ENCODE measurements at regions not wholly inside any gene's neighbourhood (a gene's known extent, or its start where the extent isn't known, plus 50 kb on each side); places are given as distances from the start of the nearest gene placed in this dataset.

GRCh38 chr11:16685914-16686313 lies 52.5 kb upstream of the C11orf58 start:
- Mint-ChIP-seq H3K36me3 (ENCODE audit: low read depth) (no peaks in the 10 kb centered on the region), H3K4me1 (ENCODE audit: low read depth) (no peaks in the 10 kb centered on the region), H3K9me3 (no peaks in the 10 kb centered on the region), H3K27me3 (ENCODE audit: low read depth) (peaks cover 1% of the 10 kb centered on the region), H3K27ac (no peak overlapping the region), H3K4me3 (ENCODE audit: low read depth) (no peak overlapping the region)
- intact Hi-C loops (cut with micrococcal nuclease), result no loop called here
- no peak for DNase-seq (ENCODE audit: low spot score)

GRCh38 chr11:16678466-16679116 lies 59.9 kb upstream of the C11orf58 start:
- Mint-ChIP-seq H3K27ac (no peak overlapping the region), H3K4me3 (ENCODE audit: low read depth) (no peak overlapping the region), H3K27me3 (ENCODE audit: low read depth) (no peaks in the 10 kb centered on the region), H3K9me3 (no peaks in the 10 kb centered on the region), H3K36me3 (ENCODE audit: low read depth) (no peaks in the 10 kb centered on the region), H3K4me1 (ENCODE audit: low read depth) (no peaks in the 10 kb centered on the region)
- DNase-seq (ENCODE audit: low spot score), result no peak
- intact Hi-C loops (cut with micrococcal nuclease), result no loop called here

DNA sequence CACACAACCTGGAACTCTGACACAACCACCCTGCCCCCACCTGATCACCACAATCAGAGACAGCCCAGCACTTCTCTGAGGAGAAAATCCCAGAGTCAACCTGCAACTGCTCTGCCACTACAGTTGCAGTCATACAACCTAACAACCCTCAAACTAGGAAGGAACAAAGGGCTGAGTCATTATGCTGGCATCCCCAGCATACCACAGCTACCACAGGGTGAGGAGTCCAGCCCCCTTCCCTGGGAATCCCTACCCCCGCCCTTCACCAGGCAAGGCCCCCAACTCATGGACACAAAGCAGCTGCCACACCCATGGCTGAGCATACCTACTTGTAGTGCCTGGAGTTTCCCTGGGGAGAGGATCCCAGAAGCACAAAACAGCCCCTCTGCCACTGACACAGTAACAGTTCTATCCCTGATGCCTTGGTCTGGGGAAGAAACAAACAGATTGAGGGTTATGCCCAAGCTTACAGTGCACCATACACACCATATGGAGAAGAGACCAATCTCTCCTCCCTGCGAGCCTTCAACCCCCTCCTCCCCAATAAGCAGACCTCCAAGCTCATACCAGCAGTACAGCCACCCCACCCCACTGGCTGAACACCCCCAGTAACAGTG lies 68.5 kb upstream of the C11orf58 start:
- no peak overlapping the region for H3K27ac Mint-ChIP-seq
- no peaks in the 10 kb centered on the region for H3K4me1 Mint-ChIP-seq (ENCODE audit: low read depth)
- intact Hi-C loops (cut with micrococcal nuclease), result no loop called here
- no peaks in the 10 kb centered on the region for H3K27me3 Mint-ChIP-seq (ENCODE audit: low read depth)
- H3K4me3 Mint-ChIP-seq (ENCODE audit: low read depth), result no peak overlapping the region
- H3K36me3 Mint-ChIP-seq (ENCODE audit: low read depth), result no peaks in the 10 kb centered on the region
- DNase-seq (ENCODE audit: low spot score), result no peak
- peaks cover 6% of the 10 kb centered on the region for H3K9me3 Mint-ChIP-seq

DNA sequence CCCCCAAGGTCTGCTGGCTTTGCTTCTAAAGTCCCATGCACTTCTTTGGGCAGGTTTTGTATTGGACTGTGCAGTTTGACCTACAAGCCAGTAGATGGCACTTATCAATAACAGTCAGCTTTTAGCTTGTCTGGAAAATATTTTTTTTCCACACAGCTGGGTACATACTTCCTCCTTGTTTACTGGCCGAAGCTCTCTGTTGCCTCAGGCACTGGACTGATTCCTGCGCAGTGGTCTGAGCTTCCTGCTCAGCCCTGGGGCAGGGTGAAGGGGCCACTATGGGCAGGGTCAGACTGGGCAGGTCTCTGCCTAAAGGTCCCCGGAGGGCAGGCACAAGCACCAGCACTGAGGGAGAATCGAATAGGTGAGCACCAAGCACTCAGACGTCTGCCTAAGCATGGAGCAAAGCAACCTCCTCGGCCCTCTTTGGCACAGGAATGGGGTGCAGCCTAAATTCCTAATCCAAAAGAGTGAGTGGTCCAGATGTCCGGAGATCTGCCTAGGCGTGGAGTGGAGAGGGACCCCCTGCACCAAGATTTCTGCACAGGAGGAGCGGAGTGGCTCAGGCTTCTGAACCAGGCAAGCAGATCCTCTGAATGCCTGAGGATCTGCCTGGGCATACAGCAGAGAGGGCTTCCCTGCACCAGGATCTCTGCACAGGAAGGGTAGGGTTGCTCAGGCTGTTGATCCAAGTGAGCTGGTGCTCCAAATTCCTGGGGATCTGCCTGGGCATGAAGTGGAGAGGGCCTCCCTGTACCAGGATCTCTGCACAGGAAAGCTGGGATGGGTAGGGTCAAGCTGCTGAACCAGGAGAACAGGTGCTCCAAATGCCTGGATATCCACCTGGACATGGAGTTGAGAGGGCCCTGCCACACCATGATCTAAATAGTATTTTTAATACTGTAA lies 105.9 kb upstream of the C11orf58 start:
- no peaks in the 10 kb centered on the region for H3K27me3 Mint-ChIP-seq (ENCODE audit: low read depth)
- no peaks in the 10 kb centered on the region for H3K36me3 Mint-ChIP-seq (ENCODE audit: low read depth)
- no peak overlapping the region for H3K27ac Mint-ChIP-seq
- no peaks in the 10 kb centered on the region for H3K4me1 Mint-ChIP-seq (ENCODE audit: low read depth)
- DNase-seq (ENCODE audit: low spot score), result no peak
- H3K9me3 Mint-ChIP-seq, result peaks cover 9% of the 10 kb centered on the region
- intact Hi-C loops (cut with micrococcal nuclease), result no loop called here
- H3K4me3 Mint-ChIP-seq (ENCODE audit: low read depth), result no peak overlapping the region

GRCh38 chr11:16630651-16631050 lies 107.8 kb upstream of the C11orf58 start:
- Mint-ChIP-seq H3K9me3 (no peaks in the 10 kb centered on the region), H3K4me1 (ENCODE audit: low read depth) (no peaks in the 10 kb centered on the region), H3K36me3 (ENCODE audit: low read depth) (no peaks in the 10 kb centered on the region), H3K27ac (no peak overlapping the region), H3K4me3 (ENCODE audit: low read depth) (no peak overlapping the region), H3K27me3 (ENCODE audit: low read depth) (no peaks in the 10 kb centered on the region)
- intact Hi-C loops (cut with micrococcal nuclease), result no loop called here
- no peak for DNase-seq (ENCODE audit: low spot score)

GRCh38 chr11:16618431-16618830 lies 120.0 kb upstream of the C11orf58 start:
- DNase-seq (ENCODE audit: low spot score), result no peak
- H3K27ac Mint-ChIP-seq, result no peak overlapping the region
- H3K36me3 Mint-ChIP-seq (ENCODE audit: low read depth), result no peaks in the 10 kb centered on the region
- no peaks in the 10 kb centered on the region for H3K9me3 Mint-ChIP-seq
- H3K4me3 Mint-ChIP-seq (ENCODE audit: low read depth), result no peak overlapping the region
- peaks cover 36% of the 10 kb centered on the region for H3K27me3 Mint-ChIP-seq (ENCODE audit: low read depth)
- H3K4me1 Mint-ChIP-seq (ENCODE audit: low read depth), result peaks cover 7% of the 10 kb centered on the region
- intact Hi-C loops (cut with micrococcal nuclease), result no loop called here

- Mint-ChIP-seq H3K27me3 (ENCODE audit: low read depth) (peaks cover 46% of the 10 kb centered on the region), H3K4me3 (ENCODE audit: low read depth) (no peak overlapping the region), H3K9me3 (no peaks in the 10 kb centered on the region), H3K36me3 (ENCODE audit: low read depth) (no peaks in the 10 kb centered on the region), H3K27ac (no peak overlapping the region), H3K4me1 (ENCODE audit: low read depth) (peaks cover 17% of the 10 kb centered on the region)
- no peak for DNase-seq (ENCODE audit: low spot score)
- intact Hi-C loops (cut with micrococcal nuclease), result no loop called here
Measured at GRCh38 chr11:16615480-16615879, 123.0 kb upstream of the C11orf58 start.

DNA sequence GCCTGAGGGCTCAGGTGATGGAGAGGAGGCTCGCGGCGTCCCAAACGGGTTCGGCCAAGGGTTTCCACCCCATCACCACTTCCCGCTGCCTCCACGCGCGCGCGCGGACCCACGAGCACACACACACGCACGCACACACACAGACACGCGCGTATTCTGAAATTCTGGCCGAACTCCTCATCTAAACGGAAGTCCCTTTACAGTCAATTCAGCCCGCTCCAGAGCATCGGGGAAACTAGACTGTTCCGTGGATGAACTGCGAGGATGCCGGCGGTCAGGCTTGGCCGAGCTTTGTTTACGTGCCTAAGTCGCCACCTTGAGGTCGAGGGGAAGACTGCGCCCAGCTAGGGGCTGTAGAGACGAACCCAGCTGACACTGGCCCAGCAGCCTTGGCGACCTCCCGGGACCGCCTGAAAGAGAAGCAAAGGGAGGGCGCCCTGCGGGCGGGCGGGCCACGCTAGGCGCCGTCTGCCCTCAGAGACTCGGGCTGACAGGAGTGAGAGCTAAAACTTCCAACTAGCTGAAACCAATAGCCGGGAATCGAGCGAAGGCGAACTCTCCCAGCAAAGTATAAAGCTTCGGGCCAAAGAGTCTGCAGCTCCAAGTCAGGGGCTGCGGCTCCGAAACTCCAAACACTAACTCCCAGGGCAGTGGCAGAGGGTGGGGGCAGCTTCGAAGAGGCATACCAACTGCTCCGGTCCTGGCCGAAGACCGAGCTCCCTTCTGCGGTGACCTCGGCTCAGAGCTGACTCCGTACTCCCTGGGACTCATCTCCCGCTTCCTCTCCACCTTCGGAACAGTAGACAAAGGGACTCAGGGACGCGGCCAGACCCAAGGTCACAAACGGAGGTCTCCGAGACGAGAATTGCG lies 124.7 kb upstream of the C11orf58 start:
- intact Hi-C loops (cut with micrococcal nuclease), result loop anchor here (1.0 to 5.0 kb wide), 4 partner anchors 8 to 1109 kb away; no protein-coding TSS in a partner anchor
- peak; percentile 58 for DNase-seq (ENCODE audit: low spot score)
- H3K27ac Mint-ChIP-seq, result no peak overlapping the region

DNA sequence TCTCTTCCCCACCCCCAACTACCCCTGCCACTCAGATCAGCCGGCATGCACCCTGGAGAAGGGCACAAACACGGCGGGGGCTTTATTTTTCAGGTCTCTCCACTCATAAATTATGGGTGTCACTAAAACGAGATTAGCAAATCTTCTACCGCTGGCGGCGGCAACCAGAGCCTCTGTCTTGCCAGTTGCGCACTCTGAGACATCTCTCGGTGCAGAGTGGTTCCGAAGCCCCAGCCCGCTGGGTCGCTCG lies 125.3 kb upstream of the C11orf58 start:
- no peak for DNase-seq (ENCODE audit: low spot score)
- peaks cover 17% of the 10 kb centered on the region for H3K4me1 Mint-ChIP-seq (ENCODE audit: low read depth)
- H3K9me3 Mint-ChIP-seq, result no peaks in the 10 kb centered on the region
- H3K36me3 Mint-ChIP-seq (ENCODE audit: low read depth), result no peaks in the 10 kb centered on the region
- H3K27ac Mint-ChIP-seq, result no peak overlapping the region
- peak overlapping the region; percentile 60 for H3K4me3 Mint-ChIP-seq (ENCODE audit: low read depth)
- intact Hi-C loops (cut with micrococcal nuclease), result loop anchor here (1.0 to 5.0 kb wide), 4 partner anchors 8 to 1109 kb away; no protein-coding TSS in a partner anchor
- H3K27me3 Mint-ChIP-seq (ENCODE audit: low read depth), result peaks cover 39% of the 10 kb centered on the region

More for the DNA sequence above, 124.7 kb upstream of the C11orf58 start:
- Mint-ChIP-seq H3K4me3 (ENCODE audit: low read depth) (peak overlapping the region; percentile 60), H3K36me3 (ENCODE audit: low read depth) (no peaks in the 10 kb centered on the region), H3K27me3 (ENCODE audit: low read depth) (peaks cover 44% of the 10 kb centered on the region), H3K9me3 (no peaks in the 10 kb centered on the region), H3K4me1 (ENCODE audit: low read depth) (peaks cover 17% of the 10 kb centered on the region)

GRCh38 chr11:16612566-16613261 lies 125.7 kb upstream of the C11orf58 start:
- intact Hi-C loops (cut with micrococcal nuclease), result loop anchor here (1.0 to 5.0 kb wide), 4 partner anchors 7 to 1110 kb away; no protein-coding TSS in a partner anchor
- H3K36me3 Mint-ChIP-seq (ENCODE audit: low read depth), result no peaks in the 10 kb centered on the region
- H3K4me3 Mint-ChIP-seq (ENCODE audit: low read depth), result no peak overlapping the region
- H3K9me3 Mint-ChIP-seq, result no peaks in the 10 kb centered on the region
- H3K4me1 Mint-ChIP-seq (ENCODE audit: low read depth), result peaks cover 17% of the 10 kb centered on the region
- H3K27me3 Mint-ChIP-seq (ENCODE audit: low read depth), result peaks cover 39% of the 10 kb centered on the region
- no peak for DNase-seq (ENCODE audit: low spot score)
- H3K27ac Mint-ChIP-seq, result no peak overlapping the region

DNA sequence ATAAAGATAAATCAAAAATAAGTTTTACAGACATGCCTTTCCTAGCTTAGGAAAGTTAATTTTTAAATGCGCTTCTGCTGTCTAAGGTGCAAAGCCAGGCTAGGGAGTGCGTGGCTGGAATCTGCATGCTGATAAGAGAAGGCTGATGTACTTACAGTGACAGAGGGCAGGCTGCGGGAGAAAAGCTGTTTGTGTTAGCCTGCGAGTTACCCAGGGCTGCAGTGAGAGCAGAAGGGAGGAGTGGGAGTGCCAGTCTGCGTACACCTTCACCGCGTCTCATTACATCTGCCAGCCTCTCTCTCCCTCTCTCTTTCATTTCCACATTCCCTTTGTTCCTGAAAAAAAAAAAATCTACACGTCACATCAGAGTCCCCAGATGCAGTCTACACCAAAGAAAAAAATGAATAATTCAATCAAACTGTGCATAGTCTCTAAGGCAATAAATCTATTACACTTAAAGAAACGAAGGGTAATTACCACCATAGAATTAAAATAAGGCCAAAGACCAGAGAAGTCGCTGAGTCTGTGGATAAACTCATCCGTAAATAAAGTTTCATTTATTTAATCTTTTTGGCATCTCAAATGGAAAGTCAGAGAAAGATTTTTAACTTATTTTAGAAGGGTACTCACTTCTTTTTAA lies 126.4 kb upstream of the C11orf58 start:
- DNase-seq (ENCODE audit: low spot score), result no peak
- peaks cover 36% of the 10 kb centered on the region for H3K27me3 Mint-ChIP-seq (ENCODE audit: low read depth)
- H3K27ac Mint-ChIP-seq, result no peak overlapping the region
- H3K4me3 Mint-ChIP-seq (ENCODE audit: low read depth), result no peak overlapping the region
- H3K36me3 Mint-ChIP-seq (ENCODE audit: low read depth), result no peaks in the 10 kb centered on the region
- no peaks in the 10 kb centered on the region for H3K9me3 Mint-ChIP-seq
- intact Hi-C loops (cut with micrococcal nuclease), result loop anchor here (5.0 kb wide), 2 partner anchors 840 to 1110 kb away; no protein-coding TSS in a partner anchor
- peaks cover 19% of the 10 kb centered on the region for H3K4me1 Mint-ChIP-seq (ENCODE audit: low read depth)
